SH-SY5Y (cell line): ENCODE measurements at regions not wholly inside any gene's neighbourhood (a gene's known extent, or its start where the extent isn't known, plus 50 kb on each side); places are given as distances from the start of the nearest gene placed in this dataset.

Source experiments
- GATA2 ChIP-seq: IDR thresholded peaks from 2 replicates; pipeline ENCODE4 v1.6.1; 2011; ENCODE audit warnings: mild to moderate bottlenecking, low read depth, low read length
- GATA3 ChIP-seq: IDR thresholded peaks from 2 replicates; pipeline ENCODE4 v1.6.1; 2011; ENCODE audit warnings: low read depth, mild to moderate bottlenecking, low read length, moderate library complexity

DNA sequence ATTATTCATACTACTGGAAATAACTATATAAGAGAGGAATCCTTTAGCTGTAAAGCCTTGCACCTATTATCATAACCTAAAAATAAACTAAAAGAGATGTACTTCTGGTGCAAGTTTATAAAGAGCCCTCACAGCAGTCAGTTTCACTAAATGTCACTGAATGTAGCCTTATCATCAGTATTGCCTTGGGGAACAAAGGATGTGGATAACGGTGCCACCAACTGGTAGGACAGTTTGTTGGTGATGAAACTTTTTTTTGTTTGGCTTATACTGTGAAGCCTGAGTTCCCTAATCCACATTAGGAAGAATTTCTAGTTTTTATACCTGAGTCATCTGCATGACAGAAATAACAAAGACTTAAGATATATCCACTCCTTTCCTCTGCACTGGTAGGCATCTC, 117.9 kb upstream of the COL1A2 start:
- no peak for TF ChIP-seq GATA2
- no peak for TF ChIP-seq GATA3

- no peak for TF ChIP-seq GATA3
- no peak for TF ChIP-seq GATA2
These were observed 117.5 kb upstream of the COL1A2 start for GRCh38 chr7:94277236-94277635.

GRCh38 chr7:94280851-94281250, 113.8 kb upstream of the COL1A2 start:
- TF ChIP-seq GATA3 (no peak), GATA2 (no peak)

DNA sequence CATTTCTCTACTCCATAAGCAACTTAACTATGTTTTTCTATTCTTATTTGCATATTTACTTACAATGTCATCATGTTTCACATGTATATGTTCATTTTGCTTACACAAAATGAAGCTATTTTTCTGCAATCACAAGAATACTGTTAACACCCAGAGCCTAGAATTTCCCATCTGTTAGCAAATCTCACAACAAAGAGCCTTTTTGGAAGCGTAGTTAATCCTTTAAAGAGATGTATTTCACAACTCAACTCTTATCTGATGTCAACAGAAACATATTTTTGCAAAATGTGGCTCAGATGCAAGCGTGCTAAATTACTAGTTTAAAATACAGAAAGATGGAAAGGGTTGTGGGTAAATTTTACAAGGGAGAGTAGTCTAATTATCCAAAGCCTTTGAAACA, 110.6 kb upstream of the COL1A2 start:
- TF ChIP-seq GATA3 (no peak), GATA2 (no peak)

GRCh38 chr7:94286111-94286510, 108.6 kb upstream of the COL1A2 start:
- TF ChIP-seq GATA3: no peak
- no peak for TF ChIP-seq GATA2

GRCh38 chr7:94288096-94288495, 106.6 kb upstream of the COL1A2 start:
- no peak for TF ChIP-seq GATA3
- no peak for TF ChIP-seq GATA2

DNA sequence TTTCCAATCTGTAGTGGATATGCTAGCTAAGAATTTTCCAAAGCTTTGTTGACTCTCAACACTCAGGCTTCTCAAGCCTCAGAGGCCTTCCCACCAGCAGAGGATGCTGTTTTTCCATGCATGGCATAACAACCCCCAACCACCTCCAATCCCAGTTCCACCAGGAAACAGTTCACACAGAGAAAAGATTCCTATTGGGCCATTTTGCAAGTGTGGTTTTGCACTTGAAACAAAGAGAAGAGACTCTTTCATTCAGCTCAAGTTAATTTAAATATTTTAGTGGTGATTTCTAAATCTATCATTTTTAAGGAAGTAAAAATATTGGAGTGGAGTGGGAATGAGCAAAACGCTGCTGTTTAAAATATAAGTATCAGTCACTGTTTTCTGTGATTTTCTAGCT, 105.6 kb upstream of the COL1A2 start:
- no peak for TF ChIP-seq GATA2
- TF ChIP-seq GATA3: no peak

- TF ChIP-seq GATA2 (no peak), GATA3 (no peak)
These were observed 100.1 kb upstream of the COL1A2 start for GRCh38 chr7:94294471-94295131.

- TF ChIP-seq GATA2 (no peak), GATA3 (no peak)
These were observed 98.8 kb upstream of the COL1A2 start for GRCh38 chr7:94295850-94296249.

- TF ChIP-seq GATA2 (no peak), GATA3 (no peak)
These were observed 97.8 kb upstream of the COL1A2 start for GRCh38 chr7:94296881-94297280.

DNA sequence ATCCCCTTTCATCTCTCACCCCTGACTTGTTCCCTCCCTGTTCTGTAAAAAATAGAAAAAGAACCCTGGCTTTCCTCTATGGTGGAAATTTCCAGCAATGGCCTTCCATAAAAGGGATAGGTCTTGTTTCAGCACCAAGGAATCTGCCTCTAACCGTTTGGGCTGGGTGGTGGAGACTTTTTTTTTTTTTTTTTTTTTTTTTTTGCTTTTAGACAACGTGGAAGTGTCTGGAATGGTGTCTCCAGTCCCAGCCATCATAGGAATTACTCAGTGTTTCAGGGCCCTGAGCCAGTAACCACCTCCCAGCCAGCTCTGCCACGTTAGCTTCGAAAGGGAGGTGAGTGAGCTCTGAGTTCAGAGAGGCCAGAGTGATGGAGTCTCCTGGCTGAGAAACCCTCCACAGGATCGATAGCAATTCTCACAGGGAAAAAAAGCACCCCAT, 97.3 kb upstream of the COL1A2 start:
- no peak for TF ChIP-seq GATA3
- no peak for TF ChIP-seq GATA2

DNA sequence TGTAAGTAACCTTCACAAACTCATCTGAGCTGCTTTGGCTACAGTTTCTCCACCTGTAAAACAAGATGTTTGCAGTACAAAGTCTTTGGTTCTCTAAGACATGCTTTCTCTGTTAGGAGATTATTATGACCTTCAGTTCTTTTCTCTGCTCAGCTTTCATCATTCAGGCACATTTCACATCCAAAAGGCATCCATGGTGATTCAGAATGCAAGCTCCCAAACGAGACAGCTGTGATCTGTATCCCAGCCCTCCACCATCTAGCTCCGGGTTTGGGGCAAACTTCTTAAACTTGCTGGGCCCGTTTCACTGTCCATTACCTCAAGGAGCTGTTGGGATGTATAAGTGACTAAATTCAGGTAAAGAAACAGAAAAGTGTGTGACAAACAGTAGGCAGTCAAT, 95.8 kb upstream of the COL1A2 start:
- TF ChIP-seq GATA3: no peak
- TF ChIP-seq GATA2: no peak

DNA sequence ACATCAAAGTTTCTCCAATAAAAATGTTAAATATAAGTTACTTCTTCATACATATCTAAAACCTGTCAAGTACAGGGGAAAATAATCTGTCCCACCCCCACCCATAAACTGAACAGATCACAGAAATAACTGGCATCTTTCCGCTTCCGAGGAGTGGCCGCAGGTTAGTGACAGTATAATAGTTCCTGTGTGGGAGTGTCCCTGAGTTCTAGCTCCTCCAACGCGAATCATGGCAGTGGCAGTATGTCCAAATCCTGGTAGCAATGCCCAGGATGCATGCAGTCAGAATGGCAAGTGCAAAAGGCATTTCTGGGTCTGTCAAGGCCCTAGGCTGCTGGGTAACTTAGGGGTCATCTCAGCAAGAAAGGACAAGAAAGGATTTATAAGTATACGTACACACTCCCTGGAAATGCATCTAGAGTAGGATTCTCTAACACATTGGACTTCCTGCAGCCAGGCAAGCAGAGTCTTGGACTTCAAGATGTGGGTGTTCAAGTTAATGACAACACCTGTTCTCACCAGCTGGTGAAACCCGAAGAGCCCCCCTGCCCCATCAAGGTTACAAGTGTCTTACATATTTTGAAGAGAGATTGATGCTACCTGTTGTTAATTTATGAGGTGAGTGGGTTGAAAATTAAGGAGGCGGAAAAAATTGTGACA, 94.4 kb upstream of the COL1A2 start:
- TF ChIP-seq GATA3 (no peak), GATA2 (no peak)

GRCh38 chr7:94301024-94301586, 93.6 kb upstream of the COL1A2 start:
- TF ChIP-seq GATA2 (no peak), GATA3 (no peak)

DNA sequence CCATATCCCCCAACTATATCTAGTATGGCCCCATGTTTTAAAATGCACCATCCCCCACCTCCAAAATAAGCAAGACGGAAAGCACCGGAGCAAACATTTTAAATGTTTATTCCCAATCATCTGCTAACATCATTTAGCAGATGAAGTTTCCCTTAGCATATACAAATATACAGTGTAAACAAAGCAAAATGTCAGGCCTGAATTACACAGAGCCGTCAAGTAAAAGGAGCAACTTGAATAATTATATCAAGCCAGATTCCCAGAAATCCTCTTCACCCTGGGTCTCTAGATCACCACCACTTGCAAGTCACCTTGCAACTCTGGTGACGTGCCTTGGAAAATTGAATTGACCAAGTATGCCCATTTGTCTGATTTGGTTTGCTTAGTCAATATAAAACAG, 91.6 kb upstream of the COL1A2 start:
- TF ChIP-seq GATA3: no peak
- TF ChIP-seq GATA2: no peak

DNA sequence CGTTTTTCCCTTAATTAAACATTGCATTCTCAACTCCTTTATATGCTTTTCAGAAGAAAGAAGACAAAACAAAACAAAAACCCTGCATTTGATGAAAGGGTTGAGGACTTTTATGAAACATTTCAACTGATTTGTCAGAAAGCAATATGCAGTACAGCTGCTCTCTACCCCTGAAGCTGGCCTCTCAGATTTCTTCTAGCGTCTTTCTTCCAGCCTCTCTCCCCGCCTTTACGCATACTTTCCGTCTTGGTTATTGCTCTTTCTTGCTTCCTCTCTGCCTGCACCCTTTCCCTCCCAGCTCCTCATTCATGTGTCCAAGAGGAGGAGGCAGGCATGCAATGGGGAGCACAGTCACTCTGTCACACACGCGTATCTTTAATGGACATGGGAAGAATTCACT, 91.0 kb upstream of the COL1A2 start:
- TF ChIP-seq GATA2 (no peak), GATA3 (no peak)
